ENCODE measurements at regions not wholly inside any gene's neighbourhood (a gene's known extent, or its start where the extent isn't known, plus 50 kb on each side); places are given as distances from the start of the nearest gene placed in this dataset.
"Not testable (repeated sequence)": the region's sequence is repeated elsewhere in the genome, so short reads cannot be mapped to it uniquely, and the experiment has no call there.

- intact Hi-C loops (cut with DNase I; ENCODE audit: low total_unique reads) = no loop called here
- DNase-seq (ENCODE audit: low spot score in 2 of 2) = no peak
- WGBS, 2 donors = 60 to 69% methylated on average over 5 of the region's 5 CpGs
- TF ChIP-seq POLR2A (IDR thresholded peaks at IDR 0.05) (no peak), CTCF (IDR thresholded peaks at IDR 0.05) (no peak)
- no peak overlapping the region for H3K4me3 ChIP-seq (ENCODE audit: low read depth, poor library complexity, severe bottlenecking)
Observed at GRCh38 chr9:24073007-24073592, 247.1 kb upstream of the ELAVL2 start.

GRCh38 chr9:24071716-24072115 lies 245.7 kb upstream of the ELAVL2 start:
- 27 to 53% methylated on average over 2 of the region's 2 CpGs for WGBS, 2 donors
- no peak for DNase-seq (ENCODE audit: low spot score in 2 of 2)
- TF ChIP-seq CTCF (IDR thresholded peaks at IDR 0.05) = no peak
- TF ChIP-seq POLR2A (IDR thresholded peaks at IDR 0.05) = no peak
- no peak overlapping the region for H3K4me3 ChIP-seq (ENCODE audit: low read depth, poor library complexity, severe bottlenecking)
- intact Hi-C loops (cut with DNase I; ENCODE audit: low total_unique reads) = no loop called here

GRCh38 chr9:24071091-24071490 lies 245.1 kb upstream of the ELAVL2 start:
- intact Hi-C loops (cut with DNase I; ENCODE audit: low total_unique reads) = no loop called here
- TF ChIP-seq CTCF (IDR thresholded peaks at IDR 0.05) (no peak), POLR2A (IDR thresholded peaks at IDR 0.05) (no peak)
- no peak for DNase-seq (ENCODE audit: low spot score in 2 of 2)
- 76 to 82% methylated on average over 4 of the region's 4 CpGs for WGBS, 2 donors
- no peak overlapping the region for H3K4me3 ChIP-seq (ENCODE audit: low read depth, poor library complexity, severe bottlenecking)

- WGBS, 2 donors = 76 to 87% methylated on average over 5 of the region's 5 CpGs
- DNase-seq (ENCODE audit: low spot score in 2 of 2); H3K4me3 ChIP-seq (ENCODE audit: low read depth, poor library complexity, severe bottlenecking); intact Hi-C loops (cut with DNase I; ENCODE audit: low total_unique reads): not testable (repeated sequence)
Observed at GRCh38 chr9:24067107-24067506, 241.1 kb upstream of the ELAVL2 start.

GRCh38 chr9:24059651-24060050 lies 233.6 kb upstream of the ELAVL2 start:
- no peak overlapping the region for H3K4me3 ChIP-seq (ENCODE audit: low read depth, poor library complexity, severe bottlenecking)
- intact Hi-C loops (cut with DNase I; ENCODE audit: low total_unique reads) = no loop called here
- WGBS, 2 donors = 67 to 70% methylated on average over 2 of the region's 2 CpGs
- no peak for DNase-seq (ENCODE audit: low spot score in 2 of 2)
- TF ChIP-seq POLR2A (IDR thresholded peaks at IDR 0.05) = no peak
- no peak for TF ChIP-seq CTCF (IDR thresholded peaks at IDR 0.05)

- TF ChIP-seq CTCF (IDR thresholded peaks at IDR 0.05) (no peak), POLR2A (IDR thresholded peaks at IDR 0.05) (no peak)
- intact Hi-C loops (cut with DNase I; ENCODE audit: low total_unique reads) = no loop called here
- no peak overlapping the region for H3K4me3 ChIP-seq (ENCODE audit: low read depth, poor library complexity, severe bottlenecking)
- 70 to 76% methylated on average over 3 of the region's 3 CpGs for WGBS, 2 donors
- DNase-seq (ENCODE audit: low spot score in 2 of 2) = no peak
Observed at GRCh38 chr9:24051587-24051986, 225.5 kb upstream of the ELAVL2 start.

GRCh38 chr9:24050239-24050638 lies 224.2 kb upstream of the ELAVL2 start:
- DNase-seq (ENCODE audit: low spot score in 2 of 2); H3K4me3 ChIP-seq (ENCODE audit: low read depth, poor library complexity, severe bottlenecking); intact Hi-C loops (cut with DNase I; ENCODE audit: low total_unique reads): not testable (repeated sequence)
- 84 to 88% methylated on average over 3 of the region's 3 CpGs for WGBS, 2 donors

Measured in lower leg skin (tissue), 4 donors.